Stomach (tissue), 8 donors: ENCODE measurements at regions not wholly inside any gene's neighbourhood (a gene's known extent, or its start where the extent isn't known, plus 50 kb on each side); places are given as distances from the start of the nearest gene placed in this dataset.

Experiments used
- DNase-seq, 2 donors: peaks; one replicate each; pipeline versions ENCODE4 v3.0.0 to v3.0.0-alpha.2; 2013 to 2019
- H3K27ac ChIP-seq, 5 donors: fragments of 200-600 bp in 4 of 5; sonication (generic) in 4 of 5; one replicate each; pipeline ENCODE4 v1.5.1; 2013 to 2019; ENCODE audit warnings: mild to moderate bottlenecking in 1 of 5, moderate library complexity in 1 of 5
- H3K27me3 ChIP-seq, 3 donors: fragments of 200-600 bp; sonication (generic); one replicate each; pipeline ENCODE4 v1.5.1; 2017 to 2019; ENCODE audit warnings: mixed run types in 1 of 3
- H3K36me3 ChIP-seq, 4 donors: fragments of 200-600 bp; sonication (generic); 1 replicate in 3 of 4; 2 replicates in 1 of 4; pipeline ENCODE4 v1.5.1; 2016 to 2019
- H3K4me1 ChIP-seq, 4 donors: fragments of 200-600 bp; sonication (generic); one replicate each; pipeline ENCODE4 v1.5.1; 2016 to 2019
- H3K4me3 ChIP-seq, 4 donors: fragments of 200-600 bp; sonication (generic) in 3 of 4; one replicate each; pipeline ENCODE4 v1.5.1; 2016 to 2019; ENCODE audit warnings: mild to moderate bottlenecking in 1 of 4
- H3K9me3 ChIP-seq, 4 donors: fragments of 200-600 bp; sonication (generic); one replicate each; pipeline ENCODE4 v1.5.1; 2016 to 2019
- CTCF ChIP-seq, 7 experiments: fragments of 450-650 bp in 4 of 7; fragments of 200-600 bp in 3 of 7; sonication (generic) in 3 of 7; IDR thresholded peaks; one replicate each; pipeline ENCODE4 v1.5.1; 2016 to 2019; ENCODE audit warnings: antibody characterized with exemption in 7 of 7, control low read depth in 2 of 7, mild to moderate bottlenecking in 1 of 7
- EP300 ChIP-seq: sonication (generic); formaldehyde crosslinking; IDR thresholded peaks from one replicate; pipeline ENCODE4 v1.6.1; 2017; ENCODE audit warnings: antibody characterized with exemption
- POLR2A ChIP-seq, 4 donors: fragments of 450-650 bp; IDR thresholded peaks; one replicate each; pipeline ENCODE4 v1.6.1; 2016; ENCODE audit warnings: antibody characterized with exemption in 4 of 4, control low read depth in 2 of 4, mild to moderate bottlenecking in 1 of 4, moderate library complexity in 1 of 4
- POLR2AphosphoS5 ChIP-seq, 3 donors: sonication (generic); formaldehyde crosslinking; IDR thresholded peaks; one replicate each; pipeline ENCODE4 v1.6.1; 2016; ENCODE audit warnings: antibody characterized with exemption in 3 of 3
- WGBS, 5 donors: extraction: QIAGEN DNeasy Blood & Tissue Kit in 3 of 5; methylation state at CpG; one replicate each; pipeline versions ENCODE4 v1.1.5 to v1.1.7; 2013 to 2018; 5-methylcytosine and 5-hydroxymethylcytosine counted together
- intact Hi-C: fragments of 100-400 bp; cut with DNase I; formaldehyde crosslinking; loops from one replicate; pipeline ENCODE4 v1.15.1; 2023; ENCODE audit warnings: low total_unique reads
- donor health status: healthy with polysubstance abuse.
- donor health status: Bipolar disorder and iron deficiency.
- donor health status: healthy.

DNA sequence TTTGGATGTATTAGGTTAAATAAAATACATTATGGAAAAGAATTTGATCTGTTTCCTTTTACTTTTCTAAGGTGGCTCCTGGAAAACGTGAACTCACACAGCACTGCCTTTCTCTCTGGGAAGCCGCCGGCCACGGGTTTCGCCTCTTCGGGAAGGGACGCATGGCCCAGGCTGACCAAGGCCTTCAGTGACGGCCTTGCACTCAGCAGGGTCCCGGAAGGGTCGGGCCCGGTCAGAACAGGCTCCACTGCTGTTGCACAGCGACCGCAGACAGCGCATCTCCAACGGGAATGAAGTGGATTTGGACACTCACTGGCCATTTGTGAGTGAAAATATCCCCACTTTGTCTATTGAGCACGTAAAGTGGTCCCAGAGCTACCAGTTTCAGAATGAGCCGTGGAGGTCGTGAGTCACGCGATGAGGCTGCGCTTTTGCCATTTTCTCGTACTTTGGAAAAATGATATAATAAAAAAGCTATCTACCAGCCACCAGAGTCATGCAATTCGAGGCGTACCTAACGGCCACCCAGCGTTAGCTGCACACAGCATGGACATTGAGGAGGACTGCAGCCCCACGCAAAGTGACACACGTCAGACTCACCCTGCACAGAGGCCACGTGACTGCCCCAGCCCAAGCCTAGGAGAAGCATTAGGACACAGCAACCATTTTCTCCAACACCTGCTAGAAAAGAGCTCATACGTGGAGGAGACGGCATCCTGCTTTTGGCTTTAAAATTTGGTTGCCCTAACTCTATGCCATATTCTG lies 244.3 kb downstream of the TTLL2 start:
- Histone ChIP-seq H3K27ac (no peak overlapping the region), H3K4me1 (peaks cover 7 to 24% (median 14%) of the 10 kb centered on the region in 4 donors), H3K36me3 (no peaks in the 10 kb centered on the region), H3K27me3 (peaks cover 0 to 12% (median 0%) of the 10 kb centered on the region in 3 donors), H3K9me3 (no peaks in the 10 kb centered on the region), H3K4me3 (no peak overlapping the region)
- intact Hi-C loops, result no loop called here
- DNase-seq, result no peak
- 85 to 91% (median 89%) methylated on average over 27 to 31 of the region's 31 CpGs for WGBS, 5 donors
- TF ChIP-seq CTCF (IDR thresholded peaks at IDR 0.05), result no peak
- no peak for TF ChIP-seq POLR2A (IDR thresholded peaks at IDR 0.05)
- no peak for TF ChIP-seq EP300
- no peak for TF ChIP-seq POLR2AphosphoS5 (IDR thresholded peaks at IDR 0.05)

DNA sequence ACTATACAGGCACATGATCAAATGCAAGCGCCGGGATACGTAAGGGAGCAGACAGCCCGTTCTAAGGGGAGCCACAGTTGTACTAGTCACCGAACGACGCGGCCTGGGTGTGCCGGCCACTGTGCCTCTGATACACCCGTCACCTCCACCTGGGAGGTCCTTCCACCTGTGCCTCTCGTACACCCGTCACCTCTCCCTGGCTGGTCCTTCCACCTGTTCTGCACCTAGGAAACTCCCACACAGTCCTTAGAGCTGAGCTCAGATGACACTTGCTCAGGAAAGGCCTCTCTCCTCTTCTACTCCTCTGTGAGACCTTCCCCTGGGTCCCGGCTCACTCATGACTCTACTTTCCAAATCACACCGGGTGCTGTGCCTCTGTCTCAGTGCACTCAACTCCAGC lies 245.0 kb downstream of the TTLL2 start:
- TF ChIP-seq CTCF (IDR thresholded peaks at IDR 0.05), result no peak
- no peak for TF ChIP-seq EP300
- no peak for TF ChIP-seq POLR2AphosphoS5 (IDR thresholded peaks at IDR 0.05)
- TF ChIP-seq POLR2A (IDR thresholded peaks at IDR 0.05), result no peak
- Histone ChIP-seq H3K9me3 (no peaks in the 10 kb centered on the region), H3K27ac (no peak overlapping the region), H3K27me3 (peaks cover 0 to 7% (median 0%) of the 10 kb centered on the region in 3 donors), H3K36me3 (no peaks in the 10 kb centered on the region), H3K4me3 (no peak overlapping the region), H3K4me1 (peaks cover 7 to 24% (median 14%) of the 10 kb centered on the region in 4 donors)
- DNase-seq, result no peak
- intact Hi-C loops, result no loop called here
- WGBS, 5 donors, result 85 to 98% (median 92%) methylated on average over 14 of the region's 14 CpGs

- H3K36me3 ChIP-seq, result no peaks in the 10 kb centered on the region
- H3K27ac ChIP-seq, result no peak overlapping the region
- no peak for DNase-seq
- peaks cover 0 to 7% (median 0%) of the 10 kb centered on the region in 3 donors for H3K27me3 ChIP-seq
- H3K9me3 ChIP-seq, result no peaks in the 10 kb centered on the region
- peaks cover 7 to 23% (median 14%) of the 10 kb centered on the region in 4 donors for H3K4me1 ChIP-seq
- H3K4me3 ChIP-seq, result no peak overlapping the region
- WGBS, 5 donors, result 93 to 94% (median 94%) methylated on average over 23 to 25 of the region's 25 CpGs
- no peak for TF ChIP-seq CTCF (IDR thresholded peaks at IDR 0.05)
- TF ChIP-seq POLR2A (IDR thresholded peaks at IDR 0.05), result no peak
- TF ChIP-seq EP300, result no peak
- TF ChIP-seq POLR2AphosphoS5 (IDR thresholded peaks at IDR 0.05), result no peak
- intact Hi-C loops, result no loop called here
Measured at GRCh38 chr6:167570460-167571400, 245.8 kb downstream of the TTLL2 start.

DNA sequence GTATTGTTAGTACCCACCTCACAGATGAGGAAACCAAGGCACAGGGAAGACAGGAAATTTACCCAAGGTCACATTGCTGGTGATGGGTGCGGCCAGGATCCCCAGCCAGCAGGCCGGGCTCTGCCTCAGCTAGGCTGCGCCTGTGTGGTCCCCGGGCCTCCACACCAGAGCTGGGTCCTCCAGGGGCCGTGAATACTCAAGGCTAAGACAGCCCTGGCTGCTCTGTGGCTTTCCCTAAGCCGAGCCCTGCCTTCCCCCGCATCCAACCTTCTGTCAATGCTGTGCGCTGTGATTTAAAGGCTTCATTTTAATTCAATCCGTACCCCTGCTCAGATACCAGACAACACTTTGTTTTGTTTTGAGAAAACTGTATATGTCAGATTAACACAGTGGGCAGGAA lies 246.7 kb downstream of the TTLL2 start:
- 84 to 94% (median 88%) methylated on average over 9 of the region's 9 CpGs for WGBS, 5 donors
- Histone ChIP-seq H3K27ac (no peak overlapping the region), H3K9me3 (no peaks in the 10 kb centered on the region), H3K4me1 (peaks cover 0 to 14% (median 10%) of the 10 kb centered on the region in 4 donors), H3K27me3 (peaks cover 0 to 5% (median 0%) of the 10 kb centered on the region in 3 donors), H3K36me3 (no peaks in the 10 kb centered on the region), H3K4me3 (no peak overlapping the region)
- TF ChIP-seq EP300 (no peak), POLR2A (IDR thresholded peaks at IDR 0.05) (no peak), CTCF (IDR thresholded peaks at IDR 0.05) (no peak)
- DNase-seq, result no peak
- intact Hi-C loops, result no loop called here
